H1 (cell line): ENCODE measurements at regions not wholly inside any gene's neighbourhood (a gene's known extent, or its start where the extent isn't known, plus 50 kb on each side); places are given as distances from the start of the nearest gene placed in this dataset.

Experiments used
- CTCF ChIA-PET: fragments of 300-600 bp; sonication (Branson Sonifier 250); formaldehyde crosslinking; loops from one replicate; lab custom pipeline; 2021; ENCODE audit not compliant: partially characterized antibody; lab: Charles Lee
- POLR2A ChIA-PET: fragments of 300-600 bp; sonication (Branson Sonifier 250); formaldehyde crosslinking; loops from one replicate; lab custom pipeline; 2021; ENCODE audit warnings: inconsistent platforms; ENCODE audit not compliant: partially characterized antibody; lab: Charles Lee
- DNase-seq, 2 experiments: peaks; one replicate each; pipeline versions ENCODE4 v3.0.0 to v3.0.0-alpha.2; 2010 to 2022; ENCODE audit warnings: low spot score in 2 of 2, low read depth in 1 of 2, mixed read lengths in 1 of 2
- FAIRE-seq: peaks from 2 replicates; lab custom pipeline; 2011; peaks lifted over from hg19 to GRCh38; lab: Jason Lieb, UNC
- H2AFZ ChIP-seq: 2 replicates; pipeline ENCODE4 v1.8.1; 2012; ENCODE audit warnings: low read length, inconsistent platforms
- H2AK5ac ChIP-seq: 2 replicates; pipeline ENCODE4 v1.6.1; 2013; ENCODE audit warnings: low read depth, low read length
- H2BK120ac ChIP-seq: replicated peaks from 2 replicates; pipeline ENCODE3; 2013; ENCODE audit warnings: low read depth, low read length, inconsistent platforms
- H2BK12ac ChIP-seq: 2 replicates; pipeline ENCODE4 v1.6.1; 2013; ENCODE audit warnings: low read depth, low read length
- H2BK15ac ChIP-seq: 2 replicates; pipeline ENCODE4 v1.6.1; 2013; ENCODE audit warnings: low read length
- H2BK20ac ChIP-seq: 2 replicates; pipeline ENCODE4 v1.6.1; 2013; ENCODE audit warnings: low read length
- H2BK5ac ChIP-seq: 2 replicates; pipeline ENCODE4 v1.6.1; 2013; ENCODE audit warnings: low read depth, low read length
- H3K14ac ChIP-seq: 2 replicates; pipeline ENCODE4 v1.6.1; 2013; ENCODE audit warnings: inconsistent platforms; ENCODE audit not compliant: insufficient read length
- H3K18ac ChIP-seq: 2 replicates; pipeline ENCODE4 v1.6.1; 2013; ENCODE audit warnings: low read length; ENCODE audit errors: extremely low read depth
- H3K23ac ChIP-seq: 2 replicates; pipeline ENCODE4 v1.6.1; 2013; ENCODE audit warnings: inconsistent platforms; ENCODE audit not compliant: insufficient read length
- H3K23me2 ChIP-seq: 2 replicates; pipeline ENCODE4 v1.6.1; 2013; ENCODE audit warnings: low read depth, low read length
- H3K27ac ChIP-seq: 2 replicates; pipeline ENCODE4 v1.6.1; 2011; ENCODE audit warnings: low read depth, low read length, inconsistent platforms
- H3K27me3 ChIP-seq, 4 experiments: replicated peaks in 1 of 4; 1 replicate in 1 of 4; 2 replicates in 3 of 4; pipeline versions ENCODE4 v1.6.1 to v1.8.1; 2011 to 2013; ENCODE audit warnings: low read length in 3 of 4, mild to moderate bottlenecking in 3 of 4, inconsistent platforms in 2 of 4, mixed read lengths in 2 of 4, moderate library complexity in 1 of 4; ENCODE audit not compliant: control insufficient read depth in 3 of 4, insufficient read depth in 3 of 4; ENCODE audit errors: extremely low read depth in 1 of 4
- H3K36me3 ChIP-seq, 4 experiments: 2 replicates each; pipeline versions ENCODE4 v1.6.1 to v1.8.1; 2011 to 2013; ENCODE audit warnings: mild to moderate bottlenecking in 4 of 4, low read length in 3 of 4, moderate library complexity in 2 of 4, control low read depth in 1 of 4, inconsistent platforms in 1 of 4; ENCODE audit not compliant: insufficient read depth in 4 of 4, control insufficient read depth in 2 of 4
- H3K4ac ChIP-seq: replicated peaks from 2 replicates; pipeline ENCODE3; 2013; ENCODE audit warnings: low read length, low read depth, mixed read lengths, inconsistent platforms; ENCODE audit not compliant: insufficient read length
- H3K4me1 ChIP-seq, 4 experiments: replicated peaks in 1 of 4; 1 replicate in 1 of 4; 2 replicates in 3 of 4; pipeline versions ENCODE4 v1.6.1 to v1.8.1; 2011 to 2013; ENCODE audit warnings: low read length in 3 of 4, inconsistent platforms in 2 of 4, mixed read lengths in 1 of 4; ENCODE audit not compliant: insufficient read depth in 4 of 4, control insufficient read depth in 3 of 4
- H3K4me2 ChIP-seq, 2 experiments: 2 replicates each; pipeline versions ENCODE4 v1.6.1 to v1.8.1; 2011 to 2013; ENCODE audit warnings: low read depth in 2 of 2, low read length in 2 of 2, control low read depth in 1 of 2, inconsistent platforms in 1 of 2, mild to moderate bottlenecking in 1 of 2; ENCODE audit not compliant: insufficient read depth in 1 of 2
- H3K4me3 ChIP-seq, 4 experiments: fragments of 200-600, 300-600 bp in 1 of 4; sonication (generic), shearing (Covaris generic), sonication (Bioruptor Twin) in 1 of 4; 2 replicates each; pipeline versions ENCODE4 v1.5.1 to v1.8.1; 2011 to 2016; ENCODE audit warnings: low read length in 4 of 4, low read depth in 3 of 4, control low read depth in 2 of 4, inconsistent platforms in 2 of 4, mild to moderate bottlenecking in 2 of 4, mixed read lengths in 1 of 4, moderate library complexity in 1 of 4; ENCODE audit not compliant: insufficient read depth in 2 of 4; ENCODE audit errors: extremely low read depth in 1 of 4
- H3K56ac ChIP-seq: replicated peaks from 2 replicates; pipeline ENCODE3; 2013; ENCODE audit warnings: low read depth, mild to moderate bottlenecking, mixed read lengths, low read length, inconsistent platforms; ENCODE audit not compliant: insufficient read length
- H3K79me1 ChIP-seq: 2 replicates; pipeline ENCODE4 v1.6.1; 2013; ENCODE audit warnings: low read depth, low read length, control low read depth
- H3K79me2 ChIP-seq, 2 experiments: 2 replicates each; pipeline versions ENCODE4 v1.6.1 to v1.8.1; 2012 to 2013; ENCODE audit warnings: low read length in 2 of 2, mild to moderate bottlenecking in 2 of 2, inconsistent platforms in 1 of 2; ENCODE audit not compliant: insufficient read depth in 2 of 2, control insufficient read depth in 1 of 2
- H3K9ac ChIP-seq, 4 experiments: replicated peaks in 1 of 4; 1 replicate in 1 of 4; 2 replicates in 3 of 4; pipeline versions ENCODE4 v1.6.1 to v1.8.1; 2011 to 2013; ENCODE audit warnings: low read depth in 3 of 4, low read length in 3 of 4, control low read depth in 2 of 4, mild to moderate bottlenecking in 2 of 4, moderate library complexity in 2 of 4, inconsistent platforms in 1 of 4; ENCODE audit errors: extremely low read depth in 1 of 4
- H3K9me3 ChIP-seq, 2 experiments: 2 replicates each; pipeline versions ENCODE4 v1.6.1 to v1.8.1; 2012 to 2013; ENCODE audit warnings: mild to moderate bottlenecking in 2 of 2, moderate library complexity in 2 of 2, control low read depth in 1 of 2, inconsistent platforms in 1 of 2, low read depth in 1 of 2, low read length in 1 of 2, mixed read lengths in 1 of 2; ENCODE audit not compliant: insufficient read depth in 2 of 2
- H4K20me1 ChIP-seq, 2 experiments: replicated peaks in 1 of 2; 2 replicates each; pipeline versions ENCODE3 to v1.8.1; 2011 to 2013; ENCODE audit warnings: inconsistent platforms in 2 of 2, low read length in 2 of 2, mild to moderate bottlenecking in 1 of 2; ENCODE audit not compliant: insufficient read depth in 2 of 2, control insufficient read depth in 1 of 2
- H4K5ac ChIP-seq: 2 replicates; pipeline ENCODE4 v1.6.1; 2013; ENCODE audit warnings: low read length, low read depth, mixed read lengths, inconsistent platforms; ENCODE audit not compliant: insufficient read length
- H4K8ac ChIP-seq: 2 replicates; pipeline ENCODE4 v1.8.0; 2013; ENCODE audit warnings: mild to moderate bottlenecking, moderate library complexity, low read length, inconsistent platforms; ENCODE audit not compliant: insufficient read depth; ENCODE audit errors: extremely low read depth
- H4K91ac ChIP-seq: replicated peaks from 2 replicates; pipeline ENCODE3; 2013; ENCODE audit warnings: low read length, mixed read lengths, inconsistent platforms; ENCODE audit not compliant: insufficient read length
- ATF3 ChIP-seq: IDR thresholded peaks from 2 replicates; pipeline ENCODE4 v1.6.1; 2011; ENCODE audit warnings: low read depth, mild to moderate bottlenecking, low read length; ENCODE audit not compliant: insufficient read depth
- EGR1 ChIP-seq: IDR thresholded peaks from 2 replicates; pipeline ENCODE4 v1.6.1; 2011; ENCODE audit warnings: low read depth, low read length, borderline replicate concordance
- GABPA ChIP-seq: IDR thresholded peaks from 2 replicates; pipeline ENCODE4 v1.6.1; 2011; ENCODE audit warnings: mild to moderate bottlenecking, low read length, moderate library complexity, borderline replicate concordance; ENCODE audit not compliant: insufficient read depth
- NANOG ChIP-seq: IDR thresholded peaks from 2 replicates; pipeline ENCODE4 v1.6.1; 2011; ENCODE audit warnings: low read length, low read depth, mild to moderate bottlenecking, inconsistent platforms; ENCODE audit not compliant: insufficient read depth, poor library complexity, severe bottlenecking
- RFX5 ChIP-seq: IDR thresholded peaks from 2 replicates; pipeline ENCODE4 v1.6.1; 2011; ENCODE audit warnings: low read depth, low read length, improper control_type of control experiment, borderline replicate concordance
- SIN3A ChIP-seq, 2 experiments: IDR thresholded peaks in 1 of 2; conservative IDR thresholded peaks in 1 of 2; 2 replicates each; pipeline ENCODE4 v1.6.1; 2011 to 2012; ENCODE audit warnings: low read length in 2 of 2, improper control_type of control experiment in 1 of 2, low read depth in 1 of 2, mild to moderate bottlenecking in 1 of 2
- TAF7 ChIP-seq: optimal IDR thresholded peaks from 2 replicates; pipeline ENCODE3; 2011; ENCODE audit warnings: low read depth, mild to moderate bottlenecking, inconsistent platforms, low read length, moderate library complexity, borderline replicate concordance
- TEAD4 ChIP-seq: IDR thresholded peaks from 2 replicates; pipeline ENCODE4 v1.6.1; 2012; ENCODE audit warnings: low read depth, low read length, inconsistent platforms, mixed read lengths
- ZNF274 ChIP-seq: IDR thresholded peaks from 2 replicates; pipeline ENCODE4 v1.7.0; 2012; ENCODE audit warnings: low read length, borderline replicate concordance; ENCODE audit errors: extremely low read depth

- ChIA-PET POLR2A (no interaction called here), CTCF (no interaction called here)
- no peaks in the 10 kb centered on the region for H3K9me3 ChIP-seq
- H3K36me3 ChIP-seq = no peaks in the 10 kb centered on the region
- no peak overlapping the region for H2AFZ ChIP-seq
- no peak overlapping the region for H3K14ac ChIP-seq
- H3K27ac ChIP-seq = no peak overlapping the region
- no peak for TF ChIP-seq ZNF274
- TF ChIP-seq NANOG = no peak
- TF ChIP-seq RFX5 = no peak
- no peak for TF ChIP-seq TEAD4
- TF ChIP-seq TAF7 = no peak
- TF ChIP-seq GABPA = no peak
- no peak for TF ChIP-seq EGR1
- TF ChIP-seq ATF3 = no peak
- TF ChIP-seq SIN3A (conservative IDR thresholded peaks at IDR 0.05 in 1 of 2, IDR thresholded peaks at IDR 0.05 in 1 of 2; ENCODE audit: low read depth in 1 of 2, low read length in 2 of 2) = no peak
- no peak overlapping the region for H3K18ac ChIP-seq
- no peak overlapping the region for H2BK15ac ChIP-seq
- no peak overlapping the region for H2AK5ac ChIP-seq
- H3K79me2 ChIP-seq = no peaks in the 10 kb centered on the region
- H2BK120ac ChIP-seq = no peak overlapping the region
- no peak overlapping the region for H4K91ac ChIP-seq
- H2BK5ac ChIP-seq = no peak overlapping the region
- H3K4ac ChIP-seq = no peak overlapping the region
- H3K56ac ChIP-seq = no peak overlapping the region
- no peak overlapping the region for H3K4me2 ChIP-seq
- no peak overlapping the region for H2BK12ac ChIP-seq
- DNase-seq (no peak), FAIRE-seq (no peak)
- H3K9ac ChIP-seq = no peak overlapping the region
- H2BK20ac ChIP-seq = no peak overlapping the region
- no peak overlapping the region for H4K8ac ChIP-seq
- no peaks in the 10 kb centered on the region for H3K79me1 ChIP-seq
- H4K5ac ChIP-seq = no peak overlapping the region
- H3K23ac ChIP-seq = no peak overlapping the region
- H4K20me1 ChIP-seq = no peaks in the 10 kb centered on the region
- H3K4me3 ChIP-seq = no peak overlapping the region
- no peaks in the 10 kb centered on the region for H3K27me3 ChIP-seq
- H3K4me1 ChIP-seq = no peaks in the 10 kb centered on the region
- H3K23me2 ChIP-seq = no peaks in the 10 kb centered on the region
Observed at GRCh38 chr10:10828623-10829022, 189.0 kb upstream of the CELF2 start.
